ENCODE measurements at regions not wholly inside any gene's neighbourhood (a gene's known extent, or its start where the extent isn't known, plus 50 kb on each side); places are given as distances from the start of the nearest gene placed in this dataset.

- DNase-seq (ENCODE audit: extremely low spot score in 2 of 2), result no peak
- no peaks in the 10 kb centered on the region for H3K27me3 ChIP-seq
- no peak overlapping the region for H3K27ac ChIP-seq
- no peak overlapping the region for H3K4me3 ChIP-seq
- H3K36me3 ChIP-seq, result no peaks in the 10 kb centered on the region
- H3K4me1 ChIP-seq, result peaks cover 20% of the 10 kb centered on the region
- H3K9me3 ChIP-seq, result no peaks in the 10 kb centered on the region
- no peak for TF ChIP-seq POLR2AphosphoS5 (IDR thresholded peaks at IDR 0.05; ENCODE audit: insufficient read depth in 1 of 2, low read depth in 1 of 2)
- TF ChIP-seq POLR2A (IDR thresholded peaks at IDR 0.05), result no peak
- no peak for TF ChIP-seq CTCF (IDR thresholded peaks at IDR 0.05)
- intact Hi-C loops (cut with DNase I), result no loop called here
These were observed 124.7 kb upstream of the SPATS2L start for GRCh38 chr2:200181755-200182154.

- Histone ChIP-seq H3K27me3 (no peaks in the 10 kb centered on the region), H3K4me3 (no peak overlapping the region), H3K27ac (peak overlapping the region; percentile 20), H3K4me1 (peaks cover 8% of the 10 kb centered on the region), H3K36me3 (no peaks in the 10 kb centered on the region), H3K9me3 (no peaks in the 10 kb centered on the region)
- TF ChIP-seq POLR2AphosphoS5 (IDR thresholded peaks at IDR 0.05; ENCODE audit: insufficient read depth in 1 of 2, low read depth in 1 of 2) (no peak), CTCF (IDR thresholded peaks at IDR 0.05) (no peak), POLR2A (IDR thresholded peaks at IDR 0.05) (no peak)
- intact Hi-C loops (cut with DNase I), result no loop called here
- DNase-seq (ENCODE audit: extremely low spot score in 2 of 2), result no peak
These were observed 121.5 kb upstream of the SPATS2L start for GRCh38 chr2:200184748-200185627.

GRCh38 chr2:200185628-200186000, 120.9 kb upstream of the SPATS2L start:
- Histone ChIP-seq H3K27ac (no peak overlapping the region), H3K27me3 (no peaks in the 10 kb centered on the region), H3K36me3 (no peaks in the 10 kb centered on the region), H3K4me1 (peaks cover 8% of the 10 kb centered on the region), H3K4me3 (no peak overlapping the region), H3K9me3 (no peaks in the 10 kb centered on the region)
- intact Hi-C loops (cut with DNase I), result no loop called here
- TF ChIP-seq CTCF (IDR thresholded peaks at IDR 0.05) (no peak), POLR2AphosphoS5 (IDR thresholded peaks at IDR 0.05; ENCODE audit: insufficient read depth in 1 of 2, low read depth in 1 of 2) (no peak)
- DNase-seq (ENCODE audit: extremely low spot score in 2 of 2), result no peak

GRCh38 chr2:200186002-200186401, 120.5 kb upstream of the SPATS2L start:
- Histone ChIP-seq H3K27ac (no peak overlapping the region), H3K4me1 (peaks cover 8% of the 10 kb centered on the region), H3K4me3 (no peak overlapping the region), H3K27me3 (no peaks in the 10 kb centered on the region), H3K36me3 (no peaks in the 10 kb centered on the region), H3K9me3 (no peaks in the 10 kb centered on the region)
- TF ChIP-seq CTCF (IDR thresholded peaks at IDR 0.05) (no peak), POLR2AphosphoS5 (IDR thresholded peaks at IDR 0.05; ENCODE audit: insufficient read depth in 1 of 2, low read depth in 1 of 2) (no peak), POLR2A (IDR thresholded peaks at IDR 0.05) (no peak)
- DNase-seq (ENCODE audit: extremely low spot score in 2 of 2), result no peak
- intact Hi-C loops (cut with DNase I), result no loop called here

- no peak overlapping the region for H3K4me3 ChIP-seq
- no peak for TF ChIP-seq CTCF (IDR thresholded peaks at IDR 0.05)
- no peak for TF ChIP-seq POLR2AphosphoS5 (IDR thresholded peaks at IDR 0.05; ENCODE audit: insufficient read depth in 1 of 2, low read depth in 1 of 2)
- no peak for TF ChIP-seq POLR2A (IDR thresholded peaks at IDR 0.05)
- no peaks in the 10 kb centered on the region for H3K27me3 ChIP-seq
- peaks cover 8% of the 10 kb centered on the region for H3K4me1 ChIP-seq
- no peaks in the 10 kb centered on the region for H3K36me3 ChIP-seq
- intact Hi-C loops (cut with DNase I), result no loop called here
- no peaks in the 10 kb centered on the region for H3K9me3 ChIP-seq
- H3K27ac ChIP-seq, result no peak overlapping the region
- no peak for DNase-seq (ENCODE audit: extremely low spot score in 2 of 2)
These were observed 117.6 kb upstream of the SPATS2L start for GRCh38 chr2:200188876-200189275.
